ENCODE measurements at regions not wholly inside any gene's neighbourhood (a gene's known extent, or its start where the extent isn't known, plus 50 kb on each side); places are given as distances from the start of the nearest gene placed in this dataset.
A peak's percentile ranks its signal among the peaks of the same experiment; 100 is the strongest.

DNA sequence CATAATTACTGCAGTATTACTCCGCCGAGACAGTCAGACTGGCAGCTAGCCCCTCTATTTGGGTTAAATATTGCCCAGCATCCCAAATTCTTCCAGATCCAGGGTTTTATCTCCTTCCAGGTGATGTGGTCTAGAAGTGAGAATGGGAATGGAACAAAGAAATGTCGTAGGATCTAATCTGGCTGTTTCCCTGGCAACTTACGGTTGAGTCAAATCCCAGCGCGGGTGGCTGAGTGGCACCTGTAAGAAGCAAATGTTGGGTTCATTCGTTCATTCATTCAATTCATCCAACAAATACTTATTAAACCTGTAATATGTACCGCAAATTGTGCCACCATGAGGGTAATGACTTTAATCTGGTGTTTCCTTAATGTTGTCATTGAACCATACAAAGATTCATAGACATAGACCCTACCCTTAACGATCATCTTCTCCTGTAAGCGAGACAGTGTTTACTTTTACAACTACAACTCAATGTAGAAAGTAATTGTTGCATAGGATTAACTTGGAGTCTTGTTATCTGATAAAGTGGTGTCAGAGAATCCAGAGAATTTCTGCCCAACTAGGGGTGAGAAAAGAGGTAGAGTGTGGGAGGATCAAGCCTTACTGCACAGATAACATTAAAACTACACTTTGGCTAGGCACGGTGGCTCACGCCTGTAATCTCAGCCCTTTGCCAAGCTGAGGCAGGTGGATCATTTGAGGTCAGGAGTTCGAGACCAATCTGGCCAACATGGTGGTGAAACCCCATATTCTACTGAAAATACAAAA, 91.3 kb upstream of the ADGRF1 start (continued):
- TF ChIP-seq, protein P1, sequence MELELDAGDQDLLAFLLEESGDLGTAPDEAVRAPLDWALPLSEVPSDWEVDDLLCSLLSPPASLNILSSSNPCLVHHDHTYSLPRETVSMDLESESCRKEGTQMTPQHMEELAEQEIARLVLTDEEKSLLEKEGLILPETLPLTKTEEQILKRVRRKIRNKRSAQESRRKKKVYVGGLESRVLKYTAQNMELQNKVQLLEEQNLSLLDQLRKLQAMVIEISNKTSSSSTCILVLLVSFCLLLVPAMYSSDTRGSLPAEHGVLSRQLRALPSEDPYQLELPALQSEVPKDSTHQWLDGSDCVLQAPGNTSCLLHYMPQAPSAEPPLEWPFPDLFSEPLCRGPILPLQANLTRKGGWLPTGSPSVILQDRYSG (tag; conservative IDR thresholded peaks at IDR 0.05; ENCODE audit: low read depth), result no peak
- TF ChIP-seq NUFIP1 (IDR thresholded peaks at IDR 0.05; ENCODE audit: partially characterized antibody) (no peak), SRSF9 (IDR thresholded peaks at IDR 0.05; ENCODE audit: borderline replicate concordance, low read depth, low read length) (no peak), MTA1 (IDR thresholded peaks at IDR 0.05; ENCODE audit: borderline replicate concordance) (no peak), HMG20B (CRISPR knock-in tag; IDR thresholded peaks at IDR 0.05) (no peak), ESRRA (IDR thresholded peaks at IDR 0.05; ENCODE audit: borderline replicate concordance, low read depth) (no peak), ZSCAN32 (CRISPR knock-in tag; IDR thresholded peaks at IDR 0.05) (no peak), KDM2B (CRISPR knock-in tag; IDR thresholded peaks at IDR 0.05) (no peak), ZNF444 (CRISPR knock-in tag; IDR thresholded peaks at IDR 0.05) (no peak), ZNF282 (CRISPR knock-in tag; IDR thresholded peaks at IDR 0.05) (no peak), JUN (IDR thresholded peaks at IDR 0.05; ENCODE audit: borderline replicate concordance, low read depth, low read length) (no peak), JUN (CRISPR knock-in tag; IDR thresholded peaks at IDR 0.05; ENCODE audit: borderline replicate concordance) (no peak), ZNF146 (CRISPR knock-in tag; IDR thresholded peaks at IDR 0.05; ENCODE audit: unreplicated experiment) (no peak), EGR1 (conservative IDR thresholded peaks at IDR 0.05) (peak; percentile 45), TAL1 (IDR thresholded peaks at IDR 0.05) (peak; percentile 30; the same call in 1 of the 2 replicates), KAT2B (IDR thresholded peaks at IDR 0.05; ENCODE audit: low read depth, low read length) (no peak), MBD2 (IDR thresholded peaks at IDR 0.05; ENCODE audit: borderline replicate concordance, low read depth) (no peak), C11orf30 (IDR thresholded peaks at IDR 0.05; ENCODE audit: low read depth) (no peak), ZNF140 (CRISPR knock-in tag; IDR thresholded peaks at IDR 0.05) (no peak), ZFP30 (CRISPR knock-in tag; IDR thresholded peaks at IDR 0.05; ENCODE audit: borderline replicate concordance) (no peak), ZNF830 (CRISPR knock-in tag; IDR thresholded peaks at IDR 0.05) (no peak), GTF2A2 (tag; IDR thresholded peaks at IDR 0.05) (no peak)
- TF ChIP-seq, protein P2, sequence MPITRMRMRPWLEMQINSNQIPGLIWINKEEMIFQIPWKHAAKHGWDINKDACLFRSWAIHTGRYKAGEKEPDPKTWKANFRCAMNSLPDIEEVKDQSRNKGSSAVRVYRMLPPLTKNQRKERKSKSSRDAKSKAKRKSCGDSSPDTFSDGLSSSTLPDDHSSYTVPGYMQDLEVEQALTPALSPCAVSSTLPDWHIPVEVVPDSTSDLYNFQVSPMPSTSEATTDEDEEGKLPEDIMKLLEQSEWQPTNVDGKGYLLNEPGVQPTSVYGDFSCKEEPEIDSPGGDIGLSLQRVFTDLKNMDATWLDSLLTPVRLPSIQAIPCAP (CRISPR knock-in tag; IDR thresholded peaks at IDR 0.05; ENCODE audit: borderline replicate concordance), result no peak
- TF ChIP-seq, protein P3, sequence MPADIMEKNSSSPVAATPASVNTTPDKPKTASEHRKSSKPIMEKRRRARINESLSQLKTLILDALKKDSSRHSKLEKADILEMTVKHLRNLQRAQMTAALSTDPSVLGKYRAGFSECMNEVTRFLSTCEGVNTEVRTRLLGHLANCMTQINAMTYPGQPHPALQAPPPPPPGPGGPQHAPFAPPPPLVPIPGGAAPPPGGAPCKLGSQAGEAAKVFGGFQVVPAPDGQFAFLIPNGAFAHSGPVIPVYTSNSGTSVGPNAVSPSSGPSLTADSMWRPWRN (IDR thresholded peaks at IDR 0.05; ENCODE audit: low read depth), result peak; percentile 63; the same call in 1 of the 2 replicates
- TF ChIP-seq, protein P4, sequence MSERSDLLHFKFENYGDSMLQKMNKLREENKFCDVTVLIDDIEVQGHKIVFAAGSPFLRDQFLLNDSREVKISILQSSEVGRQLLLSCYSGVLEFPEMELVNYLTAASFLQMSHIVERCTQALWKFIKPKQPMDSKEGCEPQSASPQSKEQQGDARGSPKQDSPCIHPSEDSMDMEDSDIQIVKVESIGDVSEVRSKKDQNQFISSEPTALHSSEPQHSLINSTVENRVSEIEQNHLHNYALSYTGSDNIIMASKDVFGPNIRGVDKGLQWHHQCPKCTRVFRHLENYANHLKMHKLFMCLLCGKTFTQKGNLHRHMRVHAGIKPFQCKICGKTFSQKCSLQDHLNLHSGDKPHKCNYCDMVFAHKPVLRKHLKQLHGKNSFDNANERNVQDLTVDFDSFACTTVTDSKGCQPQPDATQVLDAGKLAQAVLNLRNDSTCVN (CRISPR knock-in tag; IDR thresholded peaks at IDR 0.05), result no peak
- TF ChIP-seq, protein P5, sequence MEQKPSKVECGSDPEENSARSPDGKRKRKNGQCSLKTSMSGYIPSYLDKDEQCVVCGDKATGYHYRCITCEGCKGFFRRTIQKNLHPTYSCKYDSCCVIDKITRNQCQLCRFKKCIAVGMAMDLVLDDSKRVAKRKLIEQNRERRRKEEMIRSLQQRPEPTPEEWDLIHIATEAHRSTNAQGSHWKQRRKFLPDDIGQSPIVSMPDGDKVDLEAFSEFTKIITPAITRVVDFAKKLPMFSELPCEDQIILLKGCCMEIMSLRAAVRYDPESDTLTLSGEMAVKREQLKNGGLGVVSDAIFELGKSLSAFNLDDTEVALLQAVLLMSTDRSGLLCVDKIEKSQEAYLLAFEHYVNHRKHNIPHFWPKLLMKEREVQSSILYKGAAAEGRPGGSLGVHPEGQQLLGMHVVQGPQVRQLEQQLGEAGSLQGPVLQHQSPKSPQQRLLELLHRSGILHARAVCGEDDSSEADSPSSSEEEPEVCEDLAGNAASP (IDR thresholded peaks at IDR 0.05), result no peak
